ENCODE measurements at regions not wholly inside any gene's neighbourhood (a gene's known extent, or its start where the extent isn't known, plus 50 kb on each side); places are given as distances from the start of the nearest gene placed in this dataset.
"Not testable (repeated sequence)": the region's sequence is repeated elsewhere in the genome, so short reads cannot be mapped to it uniquely, and the experiment has no call there.

- no peak for DNase-seq (ENCODE audit: low read depth)
Measured at GRCh38 chr12:17357396-17357795, 732.6 kb downstream of the RERGL start.

- no peak for DNase-seq (ENCODE audit: low read depth)
Measured at GRCh38 chr12:17352164-17352563, 737.8 kb downstream of the RERGL start.

DNA sequence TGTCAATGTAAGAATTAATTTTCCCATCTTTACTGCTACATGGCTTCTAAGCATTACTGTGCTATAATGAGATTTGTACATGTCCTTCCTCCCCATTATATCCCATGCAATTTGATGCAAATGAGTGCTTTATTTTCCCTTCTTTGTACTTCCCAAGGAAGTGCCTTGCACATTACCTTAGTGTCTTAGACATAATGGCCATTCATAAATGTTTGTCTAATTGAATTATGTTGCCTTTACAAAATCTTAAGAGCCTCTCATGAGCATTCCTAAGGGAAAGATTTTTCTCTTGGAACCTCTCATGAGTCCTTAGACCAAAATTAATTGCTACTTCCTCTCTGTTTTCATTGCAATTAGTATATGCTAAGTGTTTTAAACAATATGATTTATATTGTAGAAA is 741.7 kb downstream of the RERGL start:
- DNase-seq (ENCODE audit: low read depth) = no peak

GRCh38 chr12:17344649-17345048 is 738.7 kb upstream of the LMO3 start:
- DNase-seq (ENCODE audit: low read depth) = no peak

DNA sequence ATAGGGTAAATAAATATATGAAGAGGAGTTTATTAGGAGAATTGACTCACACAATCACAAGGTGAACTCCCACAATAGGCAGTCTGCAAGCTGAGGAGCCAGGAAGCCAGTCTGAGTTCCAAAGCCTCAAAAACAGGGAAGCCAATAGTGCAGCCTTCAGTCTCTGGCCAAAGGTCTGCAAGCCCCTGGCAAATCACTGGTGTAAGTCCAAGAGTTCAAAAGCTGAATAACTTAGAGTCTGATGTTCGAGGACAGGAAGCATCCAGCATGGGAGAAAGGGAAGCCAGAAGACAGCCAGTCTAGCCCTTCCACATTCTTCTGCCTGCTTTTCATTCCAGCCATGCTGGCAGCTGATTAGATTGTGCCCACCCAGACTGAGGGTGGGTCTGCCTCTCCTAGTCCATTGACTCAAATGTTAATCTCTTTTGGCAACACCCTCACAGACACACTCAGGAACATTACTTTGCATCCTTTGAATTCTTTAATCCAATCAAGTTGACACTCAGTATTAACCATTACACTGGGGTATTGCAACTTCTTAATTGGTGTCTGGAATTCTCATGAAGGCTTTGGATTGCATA is 736.5 kb upstream of the LMO3 start:
- no peak for DNase-seq (ENCODE audit: low read depth)

DNA sequence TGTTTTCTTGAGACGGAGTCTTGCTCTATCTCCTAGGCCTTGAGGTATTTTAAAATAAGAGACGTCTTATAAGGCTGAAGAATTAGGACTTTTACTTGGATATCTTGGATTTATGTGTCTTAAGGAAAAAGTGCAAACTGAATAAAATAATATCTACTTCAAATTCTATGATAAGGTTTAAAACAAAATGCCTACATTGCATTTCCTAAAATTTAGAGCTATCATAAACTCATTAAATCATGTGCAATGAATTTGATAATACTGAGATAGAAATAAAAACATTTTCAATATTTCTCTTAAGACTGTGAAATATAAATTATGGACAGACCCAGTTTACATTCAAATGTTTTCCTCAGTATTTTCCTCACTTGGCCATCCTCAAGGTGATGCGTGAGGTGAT is 729.5 kb upstream of the LMO3 start:
- DNase-seq (ENCODE audit: low read depth) = no peak

- DNase-seq (ENCODE audit: low read depth) = no peak
Measured at GRCh38 chr12:17334784-17335183, 728.8 kb upstream of the LMO3 start.

DNA sequence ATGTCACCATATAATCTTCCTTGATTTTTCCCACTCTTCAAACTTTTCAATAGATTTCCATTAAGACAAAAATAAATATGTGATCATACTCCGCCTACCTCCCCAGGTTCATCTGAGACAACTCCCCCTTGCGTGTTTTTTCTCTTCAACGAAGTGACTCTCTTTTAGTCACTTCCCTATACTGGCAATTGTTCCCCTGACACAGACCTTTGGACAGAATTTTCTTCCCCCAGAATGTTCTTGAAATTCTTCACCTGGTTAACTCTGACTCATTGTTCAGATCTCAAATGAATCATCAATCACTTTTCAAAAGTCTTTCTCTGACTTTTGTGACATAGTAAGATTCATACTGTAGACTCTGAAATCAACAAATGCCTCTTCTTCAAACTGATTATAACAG is 727.3 kb upstream of the LMO3 start:
- no peak for DNase-seq (ENCODE audit: low read depth)

- no peak for DNase-seq (ENCODE audit: low read depth)
Measured at GRCh38 chr12:17326649-17327048, 720.7 kb upstream of the LMO3 start.

DNA sequence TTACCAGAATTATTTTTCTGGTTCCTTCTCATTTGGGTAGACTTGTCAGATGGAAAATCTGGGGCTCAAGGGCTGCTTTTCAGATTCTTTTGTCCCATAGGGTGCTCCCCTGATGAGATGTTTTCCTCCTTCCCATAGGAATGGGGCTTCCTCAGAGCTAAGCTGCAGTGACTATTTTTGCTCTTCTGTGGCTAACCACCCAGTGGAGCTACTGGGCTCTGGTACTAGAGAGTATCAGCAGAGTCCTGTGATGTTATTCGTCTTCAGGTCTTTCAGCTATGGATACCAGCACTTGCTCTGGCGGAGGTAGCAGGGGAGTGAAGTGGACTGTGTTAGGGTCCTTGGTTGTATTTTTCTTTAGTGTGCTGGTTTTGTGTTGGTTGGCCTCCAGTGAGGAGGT is 716.1 kb upstream of the LMO3 start:
- no peak for DNase-seq (ENCODE audit: low read depth)

- peak; percentile 9 for DNase-seq (ENCODE audit: low read depth)
Measured at GRCh38 chr12:17304503-17305347, 698.8 kb upstream of the LMO3 start.

- no peak for DNase-seq (ENCODE audit: low read depth)
Measured at GRCh38 chr12:17302001-17302400, 696.0 kb upstream of the LMO3 start.

- no peak for DNase-seq (ENCODE audit: low read depth)
Measured at GRCh38 chr12:17301544-17301943, 695.6 kb upstream of the LMO3 start.

GRCh38 chr12:17296882-17297281 is 690.9 kb upstream of the LMO3 start:
- peak; percentile 58 for DNase-seq (ENCODE audit: low read depth)

GRCh38 chr12:17286874-17287273 is 680.9 kb upstream of the LMO3 start:
- DNase-seq (ENCODE audit: low read depth) = no peak

DNA sequence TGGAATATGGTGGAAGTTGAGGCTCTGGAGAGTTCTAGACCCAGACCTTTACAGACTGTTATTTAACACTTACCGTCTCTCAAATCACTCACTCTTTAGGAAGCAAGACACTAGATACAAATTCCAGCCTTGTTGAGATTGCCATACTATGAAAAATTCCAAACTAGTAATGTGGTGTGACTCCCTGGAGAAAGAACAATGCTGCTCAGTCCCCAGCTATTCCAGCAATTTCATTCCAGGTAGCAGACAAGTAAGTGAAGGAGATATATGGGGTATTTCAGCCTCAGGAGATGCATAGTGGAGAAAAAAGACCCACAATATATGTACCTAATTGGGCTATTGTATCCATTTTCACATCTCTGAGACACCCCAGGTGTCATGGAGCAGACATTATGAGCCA is 678.9 kb upstream of the LMO3 start:
- no peak for DNase-seq (ENCODE audit: low read depth)

- DNase-seq (ENCODE audit: low read depth) = no peak
Measured at GRCh38 chr12:17283563-17283962, 677.6 kb upstream of the LMO3 start.

GRCh38 chr12:17282169-17282568 is 676.2 kb upstream of the LMO3 start:
- DNase-seq (ENCODE audit: low read depth) = not testable (repeated sequence)

- DNase-seq (ENCODE audit: low read depth) = no peak
Measured at GRCh38 chr12:17278946-17279345, 673.0 kb upstream of the LMO3 start.

DNA sequence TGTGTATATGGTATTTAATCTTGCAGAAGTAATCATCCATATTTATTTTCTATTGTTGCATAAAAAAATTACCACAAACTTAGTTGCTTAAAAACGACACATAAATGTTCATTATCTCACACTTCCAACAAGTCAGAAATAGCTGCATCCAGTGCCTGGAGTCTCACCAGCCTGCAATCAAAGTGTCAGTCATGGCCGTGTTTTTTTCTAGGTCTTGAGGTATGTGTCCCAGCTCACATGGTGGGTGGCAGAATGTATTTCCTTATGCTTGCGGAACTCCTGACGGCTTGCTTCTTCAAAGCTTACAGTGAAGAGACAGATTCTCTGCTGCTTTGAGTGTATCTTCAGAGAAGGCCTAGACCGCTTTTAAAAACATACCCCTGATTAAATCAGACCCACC is 670.2 kb upstream of the LMO3 start:
- DNase-seq (ENCODE audit: low read depth) = no peak

GRCh38 chr12:17266856-17267255 is 660.9 kb upstream of the LMO3 start:
- DNase-seq (ENCODE audit: low read depth) = no peak

- DNase-seq (ENCODE audit: low read depth) = no peak
Measured at GRCh38 chr12:17264603-17265002, 658.6 kb upstream of the LMO3 start.

DNA sequence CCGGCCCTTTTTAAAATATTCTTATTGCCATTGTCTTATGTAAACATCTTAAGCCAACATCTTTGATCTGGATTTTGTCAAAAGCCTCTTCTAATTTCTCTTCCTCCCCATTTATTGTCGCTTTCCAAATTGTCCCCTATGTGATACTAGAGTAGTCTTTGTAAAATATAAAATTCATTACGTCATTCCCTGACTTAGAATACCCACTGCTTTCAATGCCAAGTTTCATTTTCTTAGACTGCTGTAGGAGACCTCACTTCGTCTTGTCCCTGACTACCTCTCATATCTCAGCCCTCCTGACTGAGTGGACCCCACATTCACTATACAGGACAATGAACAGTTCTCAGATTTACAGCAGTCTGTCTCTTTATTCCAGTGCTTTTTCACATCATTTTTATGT is 633.9 kb upstream of the LMO3 start:
- no peak for DNase-seq (ENCODE audit: low read depth)

GRCh38 chr12:17235996-17236395 is 630.0 kb upstream of the LMO3 start:
- no peak for DNase-seq (ENCODE audit: low read depth)

All from CMK (cell line).